HT-29 (cell line): ENCODE measurements at regions not wholly inside any gene's neighbourhood (a gene's known extent, or its start where the extent isn't known, plus 50 kb on each side); places are given as distances from the start of the nearest gene placed in this dataset.
"Not testable (repeated sequence)": the region's sequence is repeated elsewhere in the genome, so short reads cannot be mapped to it uniquely, and the experiment has no call there.

Source experiments
- DNase-seq: peaks from one replicate; pipeline ENCODE4 v3.0.0-alpha.2; 2015; ENCODE audit warnings: low spot score

DNA sequence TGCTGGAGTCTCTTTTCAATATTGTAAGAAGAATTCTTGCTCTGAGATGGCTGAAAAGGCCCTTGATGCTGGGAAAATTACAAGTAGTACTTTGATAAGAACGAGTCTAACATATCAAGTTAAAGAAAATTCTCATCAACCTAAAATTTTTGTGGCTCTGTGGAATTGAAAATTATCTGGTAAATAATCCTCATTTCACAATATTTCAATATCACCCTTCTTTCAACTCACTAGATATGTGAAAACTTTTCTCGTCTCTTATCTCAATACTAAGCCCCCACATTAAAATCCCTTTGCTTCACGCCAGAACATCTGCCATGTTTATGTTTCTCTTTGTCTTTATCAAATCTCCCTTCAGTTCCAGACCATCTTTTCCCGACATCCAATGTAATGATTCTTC lies 448.8 kb downstream of the ZNF516 start:
- DNase-seq: no peak

DNA sequence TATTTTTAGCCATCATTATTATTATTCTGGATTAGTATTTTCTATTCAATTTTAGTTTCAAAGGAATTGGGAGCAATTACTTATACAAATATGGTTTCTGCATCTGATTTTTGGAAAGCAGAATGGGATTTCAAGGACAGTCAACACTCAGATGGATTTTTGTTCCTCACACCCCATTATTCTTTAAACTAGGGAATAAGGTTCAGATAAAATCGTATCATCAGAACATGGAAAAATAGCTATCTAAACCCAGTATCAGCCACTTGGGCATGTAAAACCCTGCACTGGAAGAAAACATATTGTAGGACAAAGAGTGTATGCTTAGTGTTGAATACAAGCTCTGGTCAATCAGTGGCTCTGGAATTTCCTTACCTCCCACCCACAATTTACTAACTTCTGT lies 452.5 kb downstream of the ZNF516 start:
- no peak for DNase-seq

DNA sequence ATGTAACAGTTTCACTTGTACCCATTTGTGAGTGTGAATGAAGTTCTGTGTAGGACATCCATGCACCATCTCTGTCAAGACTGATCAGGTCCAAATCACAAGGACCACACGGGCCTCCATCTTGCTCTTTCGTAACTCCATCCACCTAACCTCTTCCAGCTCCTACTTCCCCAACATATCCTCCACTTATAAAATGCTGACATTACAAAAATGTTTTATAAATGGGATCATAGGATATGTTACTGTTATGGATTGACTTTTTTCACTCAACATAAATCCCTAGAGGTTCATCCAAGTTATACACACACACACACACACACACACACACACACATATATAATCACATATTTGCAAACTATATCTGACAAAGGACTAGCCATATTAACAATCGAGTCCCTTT lies 476.8 kb downstream of the ZNF516 start:
- DNase-seq: no peak

DNA sequence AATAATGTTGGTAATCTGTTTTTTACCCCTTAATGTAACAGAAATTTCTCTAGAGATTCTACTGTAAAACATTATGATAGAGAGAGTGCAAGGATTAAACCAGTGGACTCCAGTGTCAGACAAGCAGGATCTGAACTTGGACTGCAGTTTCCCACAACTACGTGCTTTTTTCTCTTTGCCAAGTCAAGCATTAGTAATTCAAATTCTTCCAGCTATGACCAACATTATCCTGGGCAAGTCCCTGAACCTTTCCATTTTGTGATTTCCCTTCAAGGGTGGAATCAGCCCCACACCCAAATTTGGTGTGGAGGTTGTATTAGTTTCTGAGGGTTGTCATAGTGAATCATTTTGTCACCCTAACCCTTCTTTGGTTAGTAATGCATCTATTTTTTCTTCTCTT lies 482.0 kb downstream of the ZNF516 start:
- DNase-seq: no peak

DNA sequence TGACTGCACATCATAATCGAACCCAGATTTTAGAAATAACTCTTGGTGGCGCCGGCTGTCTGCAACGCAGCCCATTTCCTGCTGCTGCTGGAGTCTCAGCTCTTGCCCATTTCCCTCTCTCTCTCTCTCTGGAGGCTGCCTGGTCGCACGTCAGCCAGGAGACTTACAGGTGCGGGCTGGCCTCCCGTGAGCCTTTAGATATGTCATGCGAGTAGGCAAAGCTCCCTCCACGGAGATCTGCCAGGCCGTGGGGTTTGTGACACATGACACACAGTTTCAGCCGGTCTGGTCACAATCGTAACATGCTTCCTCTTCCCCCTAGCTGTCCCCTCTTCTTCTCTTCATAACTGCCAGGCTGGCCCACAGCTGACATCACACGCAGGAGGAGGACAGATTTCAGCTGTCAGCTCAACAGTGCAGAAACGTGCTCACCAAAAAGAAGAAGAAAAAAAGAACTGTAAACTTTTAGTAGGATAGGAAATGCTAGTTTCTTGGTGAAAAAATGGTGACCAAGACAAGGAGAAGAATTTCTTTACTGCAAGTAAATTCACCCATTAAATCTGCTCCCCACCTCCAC lies 489.3 kb downstream of the ZNF516 start:
- no peak for DNase-seq

DNA sequence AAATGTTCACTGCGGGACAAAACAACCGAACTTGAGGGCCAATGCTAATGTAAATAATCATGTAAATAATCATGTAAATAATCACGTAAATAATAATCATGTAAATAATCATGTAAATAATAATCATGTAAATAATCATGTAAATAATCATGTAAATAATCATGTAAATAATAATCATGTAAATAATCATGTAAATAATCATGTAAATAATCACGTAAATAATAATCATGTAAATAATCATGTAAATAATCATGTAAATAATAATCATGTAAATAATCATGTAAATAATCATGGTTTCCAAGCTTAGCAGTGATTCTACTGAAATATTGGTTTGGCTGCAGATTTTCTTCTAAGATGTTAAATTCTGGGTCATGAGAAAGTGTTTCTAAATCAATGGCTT lies 507.1 kb downstream of the ZNF516 start:
- DNase-seq: not testable (repeated sequence)

DNA sequence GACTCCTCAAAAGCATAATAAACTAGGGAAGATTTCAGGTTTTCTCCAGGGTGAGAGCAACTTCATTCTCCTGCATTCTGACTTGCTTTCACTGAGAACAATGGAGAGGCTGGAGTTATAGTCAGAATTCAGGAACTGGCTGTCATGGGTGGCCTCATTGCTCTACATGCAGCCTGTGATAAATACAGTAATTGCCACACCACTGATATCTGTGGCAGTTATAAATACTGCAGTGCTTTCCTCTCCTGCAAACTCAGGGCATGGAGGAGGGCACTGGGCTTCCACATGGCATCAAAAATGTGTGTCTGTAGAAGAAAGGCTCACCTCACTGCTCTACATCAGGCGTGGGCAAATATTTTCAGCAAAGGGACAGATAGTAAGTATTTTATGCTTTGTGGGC lies 510.2 kb downstream of the ZNF516 start:
- DNase-seq: no peak

DNA sequence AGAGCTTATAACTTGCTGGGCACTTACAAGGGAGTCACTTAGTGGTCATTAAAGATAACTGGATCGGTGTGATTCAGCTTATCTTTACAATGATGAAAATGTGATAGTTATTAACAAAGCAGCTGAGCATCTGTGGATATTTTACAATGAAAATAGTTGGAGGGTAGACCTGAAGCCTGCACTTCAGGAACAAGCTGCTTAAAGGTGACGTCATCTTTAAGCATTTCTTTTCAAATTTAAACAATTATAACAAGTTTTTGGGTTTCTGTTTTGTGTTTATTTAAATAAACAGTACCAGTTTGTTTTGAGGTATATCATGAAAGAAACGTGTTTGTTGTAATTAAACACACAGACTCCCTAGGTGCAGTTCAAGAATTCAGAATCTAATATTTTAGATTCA lies 513.9 kb downstream of the ZNF516 start:
- no peak for DNase-seq

DNA sequence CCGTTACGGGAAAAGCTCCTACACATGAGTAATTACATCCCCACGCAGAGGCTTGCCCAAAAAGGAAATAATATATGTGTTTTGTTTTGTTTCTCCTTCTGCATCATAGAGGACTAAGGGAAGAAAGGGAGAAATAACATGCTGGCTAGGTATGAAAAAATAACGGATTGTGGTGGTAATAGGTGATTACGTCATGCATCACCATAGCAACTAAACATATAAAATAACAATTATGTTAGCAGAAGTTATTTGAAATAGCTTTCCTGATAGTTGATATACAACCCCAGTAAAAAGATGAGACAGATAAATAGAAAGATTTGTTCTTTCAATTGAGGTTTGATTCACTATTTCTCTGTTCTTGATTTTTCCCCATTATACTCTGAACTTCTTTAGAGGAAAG lies 518.0 kb downstream of the ZNF516 start:
- no peak for DNase-seq

DNA sequence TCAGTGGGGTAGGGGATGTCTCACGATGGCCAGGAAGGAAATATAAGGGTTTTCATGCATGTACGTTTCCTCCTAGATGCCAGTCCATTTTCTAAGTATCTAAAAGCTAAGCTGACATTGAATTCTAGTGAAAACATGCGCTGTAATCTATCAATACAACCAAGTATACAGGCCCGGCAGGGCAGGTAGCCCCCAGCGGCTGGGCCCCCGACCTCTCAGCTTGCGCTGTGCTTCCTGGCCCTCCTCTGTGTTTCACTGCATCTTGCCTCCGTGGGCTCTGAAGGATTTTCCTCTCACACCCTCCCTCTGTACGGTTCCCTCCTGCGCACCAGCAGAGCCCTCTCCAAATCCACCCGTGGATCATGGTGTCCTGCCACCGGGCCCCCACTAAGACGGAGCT lies 524.8 kb downstream of the ZNF516 start:
- DNase-seq: no peak

DNA sequence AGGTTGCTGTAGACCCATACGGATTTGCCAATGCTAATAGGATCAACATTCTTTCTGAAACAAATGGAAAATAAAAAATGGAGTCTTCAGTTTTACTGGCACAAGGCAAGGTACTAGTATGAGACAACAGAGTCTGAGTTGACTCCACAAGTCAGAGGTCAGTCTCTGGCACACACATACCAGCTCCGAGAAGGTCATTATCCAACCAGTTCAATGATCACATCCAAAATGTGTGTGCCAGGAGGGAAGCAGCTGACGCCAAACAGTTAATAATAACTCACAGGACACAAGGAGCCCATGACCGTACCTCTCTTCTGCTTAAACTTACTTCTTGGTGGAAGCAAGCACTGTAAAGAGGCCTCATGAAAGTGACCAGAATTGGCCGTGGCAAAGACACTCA lies 528.6 kb downstream of the ZNF516 start:
- DNase-seq: no peak

DNA sequence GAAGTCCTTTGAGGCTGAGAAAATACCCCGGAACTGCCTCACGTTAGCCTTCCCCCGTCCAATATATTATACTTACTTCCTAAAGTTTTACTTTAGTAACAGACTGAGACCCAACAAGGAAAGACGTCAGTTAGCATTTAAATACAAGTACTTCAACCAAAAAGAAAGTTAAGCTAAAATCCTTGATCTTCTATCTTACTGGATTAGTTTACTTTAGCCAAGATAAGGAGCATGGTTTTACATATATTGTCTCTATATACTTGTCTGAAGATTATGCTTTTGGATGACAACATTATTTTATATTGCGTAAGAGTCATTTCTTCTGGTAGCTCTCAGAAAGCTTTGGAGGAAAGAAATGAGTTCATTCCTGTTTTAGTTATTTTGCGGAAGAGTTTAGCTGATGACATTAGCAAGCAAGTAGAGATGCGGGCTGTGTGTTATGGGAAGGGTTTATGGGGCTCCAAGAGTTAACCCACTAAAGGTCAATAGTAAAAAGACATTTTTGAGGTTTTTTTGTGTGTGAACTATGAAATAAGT lies 532.9 kb downstream of the ZNF516 start:
- no peak for DNase-seq

DNA sequence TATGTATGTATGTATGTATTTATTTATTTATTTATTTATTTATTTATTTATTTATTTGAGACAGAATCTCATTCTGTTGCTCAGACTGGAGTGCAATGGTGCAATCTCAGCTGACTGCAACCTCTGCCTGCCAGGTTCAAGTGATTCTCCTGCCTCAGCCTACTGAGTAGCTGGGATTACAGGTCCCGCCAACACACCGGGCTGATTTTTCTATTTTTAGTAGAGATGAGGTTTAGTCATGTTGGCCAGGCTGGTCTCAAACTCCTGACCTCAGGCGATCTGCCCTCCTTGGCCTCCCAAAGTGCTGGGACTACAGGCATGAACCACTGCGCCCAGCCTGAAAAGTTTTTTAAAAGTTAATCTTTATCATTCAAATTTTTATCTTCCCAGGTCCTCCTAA lies 532.9 kb upstream of the SMIM21 start:
- not testable (repeated sequence) for DNase-seq

DNA sequence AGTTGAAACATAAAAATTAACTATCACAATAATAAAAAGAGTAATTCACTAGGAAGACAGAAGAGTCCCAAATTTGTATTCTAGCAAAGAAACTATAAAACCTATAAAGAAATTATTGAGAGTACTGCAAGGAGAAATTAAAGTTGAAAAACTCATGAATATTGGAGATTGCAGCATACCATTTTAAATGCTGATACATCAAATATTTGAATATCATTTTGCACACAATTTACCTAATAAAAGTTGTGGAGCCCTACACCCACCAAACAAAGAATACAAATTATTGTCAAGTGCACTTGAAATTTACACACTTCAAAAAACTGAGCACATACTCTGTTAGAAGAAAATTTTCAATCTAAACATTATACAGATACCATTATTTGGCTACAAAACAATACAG lies 531.6 kb upstream of the SMIM21 start:
- DNase-seq: no peak

DNA sequence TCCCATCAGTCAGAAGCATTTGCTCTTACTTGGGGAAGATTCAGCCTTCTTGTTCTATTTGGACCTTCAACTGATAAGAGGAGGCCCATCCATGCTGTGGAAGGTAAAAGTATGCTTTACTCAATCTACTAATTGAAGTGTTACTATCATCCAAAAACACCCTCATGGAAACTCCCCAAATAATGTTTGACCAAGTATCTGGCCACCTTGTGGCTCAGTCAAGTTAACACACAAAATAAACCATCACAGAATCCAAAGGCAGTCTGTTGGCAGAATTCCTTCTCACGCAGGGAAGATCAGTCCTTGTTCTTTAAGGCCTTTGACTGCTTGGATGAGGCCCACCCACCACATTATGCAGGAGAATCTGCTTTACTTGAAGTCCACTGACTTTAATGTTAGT lies 531.2 kb upstream of the SMIM21 start:
- no peak for DNase-seq

DNA sequence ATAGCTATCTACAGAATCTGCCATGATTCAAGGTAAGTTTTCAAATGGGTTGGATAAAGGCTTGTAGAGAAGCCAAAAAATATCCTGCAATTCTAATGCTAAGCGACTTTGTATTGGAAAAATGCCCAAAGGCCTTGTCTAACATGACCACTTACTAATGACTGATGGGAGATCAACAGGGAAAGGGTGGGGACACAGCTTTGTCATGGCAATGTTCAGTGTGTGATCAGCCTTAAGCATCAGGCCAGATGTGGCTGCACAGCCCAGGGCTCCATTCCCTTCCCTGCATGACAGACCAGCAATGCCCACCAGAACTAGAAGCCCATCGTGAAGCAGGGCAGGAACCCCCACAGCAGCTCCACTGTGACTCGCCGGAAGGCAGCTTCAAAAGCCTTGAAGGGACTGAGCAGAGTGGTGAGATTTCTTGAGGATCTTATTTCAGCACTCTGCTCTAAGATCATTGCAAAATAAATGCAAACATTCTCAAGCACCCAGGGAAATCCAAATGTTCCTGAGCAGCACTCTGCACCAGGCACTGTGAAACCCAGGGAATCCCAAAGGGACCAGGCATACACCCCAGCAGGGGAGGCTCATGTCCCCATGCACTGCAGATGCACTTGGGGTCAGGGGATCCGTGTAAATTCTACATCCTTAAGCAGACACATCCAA lies 517.9 kb upstream of the SMIM21 start:
- no peak for DNase-seq

DNA sequence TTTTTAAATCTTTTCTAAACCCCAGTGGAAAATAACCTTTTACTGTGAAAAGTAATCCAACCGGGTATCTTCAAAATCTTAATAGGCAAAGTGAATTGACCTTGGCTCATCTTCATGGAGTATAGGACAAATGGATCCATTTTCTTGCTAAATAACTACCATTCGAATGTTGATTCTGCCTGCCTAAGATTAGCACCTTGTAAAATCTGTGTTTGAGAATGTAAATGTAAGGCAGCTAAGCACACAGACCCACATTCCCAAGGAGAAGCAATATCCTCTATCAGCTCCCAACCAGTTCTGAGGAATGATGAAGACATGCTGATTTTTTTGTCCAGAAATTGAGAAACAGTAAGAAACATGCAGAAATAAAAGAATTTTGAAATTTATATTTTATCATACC lies 509.8 kb upstream of the SMIM21 start:
- no peak for DNase-seq

DNA sequence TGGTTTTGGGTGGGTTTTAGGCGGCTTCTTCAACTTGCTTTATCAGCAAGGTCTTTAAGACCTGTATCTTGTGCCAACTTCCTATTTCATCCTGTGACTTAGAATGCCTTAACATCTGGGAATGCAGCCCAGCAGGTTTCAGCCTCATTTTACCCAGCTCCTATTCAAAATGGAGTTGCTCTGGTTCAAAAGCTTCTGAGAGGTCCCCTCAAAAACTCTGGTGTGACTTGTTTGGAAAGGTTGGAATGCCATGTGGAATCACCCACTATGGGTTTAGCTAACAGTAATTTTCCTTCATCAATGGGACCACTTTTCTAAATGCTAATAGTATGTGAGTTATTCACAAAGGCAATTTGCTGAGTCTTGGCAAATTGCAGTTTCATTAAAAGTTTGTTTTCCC lies 509.4 kb upstream of the SMIM21 start:
- no peak for DNase-seq

DNA sequence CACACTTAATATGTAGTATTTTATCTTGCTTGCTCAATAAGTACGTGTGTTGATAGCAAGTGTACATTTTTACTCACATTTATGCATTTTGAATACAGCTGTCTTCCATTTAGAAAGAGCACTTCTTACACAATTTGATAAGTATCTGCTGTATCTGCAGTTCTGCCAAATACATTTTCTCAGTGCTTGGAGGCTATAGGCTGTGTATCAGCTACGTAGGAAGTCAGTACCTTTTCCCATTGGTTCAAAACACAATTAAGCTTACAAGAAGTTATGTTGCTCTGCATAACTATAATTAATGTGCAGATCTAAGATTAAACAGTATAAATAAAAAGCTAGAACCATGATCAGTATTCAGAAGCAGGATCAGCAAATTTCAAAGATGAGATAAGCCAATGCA lies 503.6 kb upstream of the SMIM21 start:
- DNase-seq: no peak

DNA sequence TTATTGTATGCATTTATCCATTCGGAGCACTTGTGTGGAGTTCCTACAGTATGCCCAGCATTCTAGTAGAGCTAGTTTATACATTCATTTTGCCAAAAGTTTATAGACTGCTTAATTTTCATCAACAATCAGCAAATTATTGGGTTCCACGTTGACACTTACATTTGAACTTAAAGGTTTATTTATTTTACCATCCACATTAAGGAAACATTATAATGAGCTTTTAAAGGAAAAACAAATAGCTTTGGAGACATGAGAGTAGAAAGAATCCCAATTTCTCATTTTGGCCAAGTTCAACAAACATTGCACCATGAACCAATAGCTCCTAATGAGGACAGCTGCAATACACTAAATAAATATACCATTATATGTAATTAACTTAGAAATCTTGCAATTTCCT lies 501.2 kb upstream of the SMIM21 start:
- DNase-seq: no peak

DNA sequence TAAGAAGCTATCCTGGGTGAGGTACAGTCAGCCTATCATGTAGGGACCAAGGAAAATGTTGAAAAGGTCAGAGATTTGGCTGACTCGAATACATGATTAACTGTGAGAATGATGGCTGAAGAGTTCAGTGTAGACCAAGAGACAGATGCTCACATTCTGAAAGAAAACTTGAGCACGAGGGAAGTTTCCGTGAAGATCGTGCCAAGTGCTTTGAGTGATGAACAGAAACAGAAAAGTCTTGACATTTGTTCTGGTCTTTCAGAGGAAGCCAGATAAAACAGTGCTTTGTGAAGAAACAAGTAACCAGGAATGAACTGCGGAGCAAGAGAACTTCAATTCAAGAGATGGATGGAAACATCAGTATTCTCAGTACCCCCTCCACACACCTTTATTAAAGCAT lies 500.3 kb upstream of the SMIM21 start:
- no peak for DNase-seq

DNA sequence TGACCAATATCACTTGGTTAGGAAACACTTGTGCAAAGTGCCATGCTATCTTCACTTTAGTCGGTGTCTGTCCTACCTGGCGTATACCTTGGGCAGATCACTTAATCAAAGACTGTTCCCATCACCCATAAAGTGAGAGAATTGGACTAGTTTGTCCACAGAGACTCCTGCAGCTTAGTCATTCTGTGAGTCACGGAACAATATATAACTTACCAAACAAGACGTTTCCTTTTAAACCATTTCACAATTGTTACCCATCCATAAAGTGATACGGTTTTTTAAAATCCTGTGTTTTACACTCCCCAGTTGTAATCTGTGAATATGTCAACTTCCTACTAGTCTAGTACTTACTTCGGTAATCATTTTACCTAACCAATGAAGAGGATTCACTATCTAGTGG lies 499.3 kb upstream of the SMIM21 start:
- DNase-seq: no peak

DNA sequence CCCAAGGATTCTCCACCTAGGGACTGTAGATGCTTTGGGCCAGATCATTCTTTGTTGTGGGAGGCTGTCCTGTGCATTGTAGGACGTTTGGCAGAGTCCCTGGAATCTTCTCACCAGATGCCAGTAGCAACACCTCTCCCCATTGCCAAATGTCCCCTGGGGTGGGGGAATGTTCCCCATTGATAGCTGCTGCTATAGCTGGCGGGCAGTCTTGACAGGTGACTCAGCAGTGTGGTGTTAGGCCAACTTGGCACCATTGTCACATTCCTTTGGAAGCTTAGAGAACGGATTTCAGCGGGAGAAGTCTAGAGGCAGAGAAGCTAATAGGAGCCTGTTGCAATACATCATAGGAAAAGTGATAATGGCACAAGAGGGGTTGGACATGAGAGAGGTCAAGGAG lies 495.7 kb upstream of the SMIM21 start:
- DNase-seq: no peak

DNA sequence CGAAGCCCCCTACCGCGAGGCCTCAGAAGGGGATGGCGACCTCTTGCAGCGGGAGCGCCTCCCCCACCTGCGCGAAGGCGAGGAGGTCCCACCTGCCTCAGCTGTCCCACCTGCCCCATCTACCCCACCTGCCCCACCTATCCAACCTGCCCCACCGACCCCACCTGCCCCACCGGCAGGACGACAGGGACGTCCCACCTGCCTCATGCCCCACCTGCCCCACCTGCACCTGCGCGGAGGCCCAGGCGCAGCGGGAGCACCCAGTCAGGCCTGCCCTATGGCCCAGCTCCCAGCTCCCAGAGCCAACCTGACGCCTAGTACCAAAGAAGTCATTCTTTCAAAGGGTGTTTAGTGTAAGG lies 489.1 kb upstream of the SMIM21 start:
- no peak for DNase-seq
